ENCODE measurements at regions not wholly inside any gene's neighbourhood (a gene's known extent, or its start where the extent isn't known, plus 50 kb on each side); places are given as distances from the start of the nearest gene placed in this dataset.

DNA sequence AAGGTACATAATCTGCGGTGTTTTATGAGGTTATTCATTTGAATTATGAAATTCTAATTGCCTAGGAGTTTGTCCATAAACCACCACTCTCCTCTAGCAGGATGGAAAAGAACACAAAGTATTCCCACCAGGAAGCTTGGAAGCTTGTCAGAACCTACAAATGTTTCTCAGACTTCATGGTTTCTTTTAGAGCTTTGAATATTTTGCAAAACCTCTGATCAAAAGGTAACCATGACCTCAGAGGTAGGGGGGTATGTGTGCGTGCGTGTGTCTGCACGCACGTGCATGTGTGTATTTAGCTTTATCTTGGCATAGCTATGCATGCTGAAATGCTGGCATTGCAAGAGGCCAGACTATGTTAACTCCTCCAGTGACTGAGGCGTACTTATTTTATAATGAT, 847.0 kb downstream of the TLE1 start:
- TF ChIP-seq POLR2AphosphoS5 (IDR thresholded peaks at IDR 0.05) (no peak), CTCF (IDR thresholded peaks at IDR 0.05) (no peak), POLR2A (IDR thresholded peaks at IDR 0.05) (no peak), EP300 (IDR thresholded peaks at IDR 0.05; ENCODE audit: low read depth) (no peak)

Measured in transverse colon (tissue), 4 donors.